H9 (cell line): ENCODE measurements at regions not wholly inside any gene's neighbourhood (a gene's known extent, or its start where the extent isn't known, plus 50 kb on each side); places are given as distances from the start of the nearest gene placed in this dataset.

Source experiments
- DNase-seq: peaks from one replicate; pipeline ENCODE4 v3.0.0-alpha.2; 2017
- H2AFZ ChIP-seq: one replicate; pipeline ENCODE4 v1.6.1; 2013; ENCODE audit warnings: mild to moderate bottlenecking, low read length, control low read depth, moderate library complexity
- H2AK5ac ChIP-seq: 2 replicates; pipeline ENCODE4 v1.6.1; 2013; ENCODE audit warnings: low read length, control low read depth, mixed read lengths; ENCODE audit not compliant: insufficient read length
- H2BK120ac ChIP-seq: one replicate; pipeline ENCODE4 v1.6.1; 2013; ENCODE audit warnings: low read depth, mild to moderate bottlenecking, low read length, control low read depth, inconsistent platforms; ENCODE audit not compliant: poor library complexity, severe bottlenecking
- H2BK12ac ChIP-seq: 2 replicates; pipeline ENCODE4 v1.6.1; 2013; ENCODE audit warnings: low read length, control low read depth, mixed read lengths, low read depth; ENCODE audit not compliant: insufficient read length
- H2BK15ac ChIP-seq: 2 replicates; pipeline ENCODE4 v1.6.1; 2013; ENCODE audit warnings: low read depth, low read length, control low read depth
- H2BK20ac ChIP-seq: one replicate; pipeline ENCODE4 v1.6.1; 2013; ENCODE audit warnings: low read depth, mild to moderate bottlenecking, low read length, control low read depth, inconsistent platforms; ENCODE audit not compliant: poor library complexity, severe bottlenecking
- H2BK5ac ChIP-seq: 2 replicates; pipeline ENCODE4 v1.6.1; 2013; ENCODE audit warnings: low read length, control low read depth, mixed read lengths; ENCODE audit not compliant: insufficient read length
- H3K14ac ChIP-seq: 2 replicates; pipeline ENCODE4 v1.6.1; 2013; ENCODE audit warnings: low read length, control low read depth; ENCODE audit not compliant: insufficient read depth
- H3K18ac ChIP-seq: 2 replicates; pipeline ENCODE4 v1.6.1; 2013; ENCODE audit warnings: low read depth, mild to moderate bottlenecking, mixed read lengths, low read length, control low read depth; ENCODE audit not compliant: insufficient read length
- H3K23ac ChIP-seq: 2 replicates; pipeline ENCODE4 v1.6.1; 2013; ENCODE audit warnings: low read length, control low read depth, mixed read lengths, low read depth; ENCODE audit not compliant: insufficient read length
- H3K23me2 ChIP-seq: 2 replicates; pipeline ENCODE4 v1.6.1; 2013; ENCODE audit warnings: low read depth, mild to moderate bottlenecking, mixed read lengths, low read length, control low read depth; ENCODE audit not compliant: insufficient read length, poor library complexity, severe bottlenecking
- H3K27ac ChIP-seq: 2 replicates; pipeline ENCODE4 v1.5.1; 2013; ENCODE audit warnings: low read length, control low read depth, mixed read lengths, low read depth; ENCODE audit not compliant: insufficient read length
- H3K27me3 ChIP-seq: 2 replicates; pipeline ENCODE4 v1.6.1; 2013; ENCODE audit warnings: low read length, control low read depth, inconsistent platforms; ENCODE audit not compliant: insufficient read depth
- H3K4ac ChIP-seq: 2 replicates; pipeline ENCODE4 v1.6.1; 2013; ENCODE audit warnings: low read depth, mild to moderate bottlenecking, control low read depth, inconsistent platforms, low read length, moderate library complexity
- H3K4me1 ChIP-seq: 2 replicates; pipeline ENCODE4 v1.6.1; 2013; ENCODE audit warnings: low read length, control low read depth, inconsistent platforms; ENCODE audit not compliant: insufficient read depth
- H3K4me2 ChIP-seq: 2 replicates; pipeline ENCODE4 v1.6.1; 2013; ENCODE audit warnings: low read length, control low read depth, mixed read lengths; ENCODE audit not compliant: insufficient read length, insufficient read depth
- H3K56ac ChIP-seq: 2 replicates; pipeline ENCODE4 v1.6.1; 2013; ENCODE audit warnings: low read depth, mild to moderate bottlenecking, mixed read lengths, low read length, control low read depth; ENCODE audit not compliant: insufficient read length
- H3K79me1 ChIP-seq: 2 replicates; pipeline ENCODE4 v1.6.1; 2013; ENCODE audit warnings: low read depth, mild to moderate bottlenecking, moderate library complexity, low read length, control low read depth, inconsistent platforms; ENCODE audit not compliant: insufficient read depth, poor library complexity, severe bottlenecking
- H3K79me2 ChIP-seq: 2 replicates; pipeline ENCODE4 v1.6.1; 2013; ENCODE audit warnings: low read length, control low read depth, inconsistent platforms; ENCODE audit not compliant: insufficient read depth
- H3K9ac ChIP-seq: 2 replicates; pipeline ENCODE4 v1.6.1; 2013; ENCODE audit warnings: low read length, control low read depth, mixed read lengths; ENCODE audit not compliant: insufficient read length; ENCODE audit errors: extremely low read depth
- H3K9me3 ChIP-seq: one replicate; pipeline ENCODE4 v1.6.1; 2013; ENCODE audit warnings: low read depth, low read length, inconsistent platforms; ENCODE audit not compliant: control insufficient read depth
- H3T11ph ChIP-seq: one replicate; pipeline ENCODE4 v1.6.1; 2013; ENCODE audit warnings: mild to moderate bottlenecking, low read length, control low read depth, inconsistent platforms
- H4K20me1 ChIP-seq: one replicate; pipeline ENCODE4 v1.6.1; 2013; ENCODE audit not compliant: control insufficient read depth, insufficient read length, insufficient read depth
- H4K5ac ChIP-seq: 2 replicates; pipeline ENCODE4 v1.6.1; 2013; ENCODE audit warnings: low read depth, mild to moderate bottlenecking, mixed read lengths, low read length, control low read depth; ENCODE audit not compliant: insufficient read length
- H4K8ac ChIP-seq: replicated peaks from 2 replicates; pipeline ENCODE4 v1.6.1; 2013; ENCODE audit warnings: low read length, control low read depth, mixed read lengths, low read depth; ENCODE audit not compliant: insufficient read length
- H4K91ac ChIP-seq: 2 replicates; pipeline ENCODE4 v1.6.1; 2013; ENCODE audit warnings: low read depth, mild to moderate bottlenecking, moderate library complexity, mixed read lengths, low read length, control low read depth; ENCODE audit not compliant: insufficient read length
- H3K27ac Mint-ChIP-seq, 3 experiments: 2 replicates in 2 of 3; 3 replicates in 1 of 3; pipeline ENCODE4 v1.8.0; 2020 to 2021; ENCODE audit warnings: mixed read lengths in 3 of 3, mild to moderate bottlenecking in 1 of 3, moderate library complexity in 1 of 3
- H3K27me3 Mint-ChIP-seq: 2 replicates; pipeline ENCODE4 v1.8.0; 2021; ENCODE audit warnings: low read depth, mild to moderate bottlenecking, moderate library complexity, mixed read lengths
- H3K36me3 Mint-ChIP-seq, 3 experiments: 2 replicates in 2 of 3; 3 replicates in 1 of 3; pipeline ENCODE4 v1.8.0; 2020 to 2021; ENCODE audit warnings: low read depth in 3 of 3, mixed read lengths in 3 of 3; ENCODE audit not compliant: insufficient read depth in 1 of 3
- H3K4me1 Mint-ChIP-seq, 2 experiments: 2 replicates each; pipeline ENCODE4 v1.8.0; 2020; ENCODE audit warnings: mixed read lengths in 2 of 2
- H3K4me3 Mint-ChIP-seq, 2 experiments: 2 replicates in 1 of 2; 3 replicates in 1 of 2; pipeline ENCODE4 v1.8.0; 2020 to 2021; ENCODE audit warnings: mild to moderate bottlenecking in 2 of 2, mixed read lengths in 2 of 2, moderate library complexity in 1 of 2
- H3K9me3 Mint-ChIP-seq, 2 experiments: 2 replicates in 1 of 2; 3 replicates in 1 of 2; pipeline ENCODE4 v1.8.0; 2020; ENCODE audit warnings: mild to moderate bottlenecking in 2 of 2, mixed read lengths in 2 of 2, moderate library complexity in 1 of 2
- CTCF ChIP-seq: fragments of 200-600 bp; sonication (generic); conservative IDR thresholded peaks from 3 replicates; pipeline ENCODE4 v1.8.0; 2021; ENCODE audit warnings: antibody characterized with exemption, mild to moderate bottlenecking
- WGBS: extraction: QIAGEN DNeasy Blood & Tissue Kit; methylation state at CpG from one replicate; pipeline ENCODE4 v1.1.7; 2013; ENCODE audit warnings: missing lambda C conversion rate, low lambda C conversion rate, mixed read lengths; ENCODE audit not compliant: insufficient read length; ENCODE audit errors: extremely low coverage; 5-methylcytosine and 5-hydroxymethylcytosine counted together

- H3K27ac Mint-ChIP-seq: no peak overlapping the region
- no peak overlapping the region for H3K4ac ChIP-seq
- DNase-seq: no peak
- peaks cover 3 to 12% of the 10 kb centered on the region in 2 experiments; a peak in 3 of 5 replicates for H3K9me3 Mint-ChIP-seq
- H3K56ac ChIP-seq: no peak overlapping the region
- no peak overlapping the region for H3K18ac ChIP-seq
- no peak overlapping the region for H4K5ac ChIP-seq
- WGBS: no CpG with 5 or more reads among the region's 2 CpGs
- no peak overlapping the region for H2BK120ac ChIP-seq
- no peaks in the 10 kb centered on the region for H3K27me3 Mint-ChIP-seq
- no peak overlapping the region for H2BK5ac ChIP-seq
- no peak overlapping the region for H2BK20ac ChIP-seq
- no peak overlapping the region for H3K4me2 ChIP-seq
- no peaks in the 10 kb centered on the region for H3K4me1 ChIP-seq
- H3K9me3 ChIP-seq: no peaks in the 10 kb centered on the region
- no peak overlapping the region for H3K9ac ChIP-seq
- no peak overlapping the region for H3K23ac ChIP-seq
- H2AFZ ChIP-seq: no peak overlapping the region
- no peaks in the 10 kb centered on the region for H3K27me3 ChIP-seq
- no peak overlapping the region for H4K8ac ChIP-seq
- H4K20me1 ChIP-seq: no peaks in the 10 kb centered on the region
- no peaks in the 10 kb centered on the region for H3K79me2 ChIP-seq
- H3K27ac ChIP-seq: no peak overlapping the region
- H2BK15ac ChIP-seq: no peak overlapping the region
- peaks cover 0 to 8% (median 0%) of the 10 kb centered on the region in 3 experiments; a peak in 4 of 7 replicates for H3K36me3 Mint-ChIP-seq
- H3K79me1 ChIP-seq: no peaks in the 10 kb centered on the region
- no peak overlapping the region for H3T11ph ChIP-seq
- no peaks in the 10 kb centered on the region for H3K23me2 ChIP-seq
- H3K4me3 Mint-ChIP-seq: no peak overlapping the region
- H4K91ac ChIP-seq: no peak overlapping the region
- no peak for TF ChIP-seq CTCF
- H3K14ac ChIP-seq: no peak overlapping the region
- no peak overlapping the region for H2BK12ac ChIP-seq
- H2AK5ac ChIP-seq: no peak overlapping the region
- no peaks in the 10 kb centered on the region for H3K4me1 Mint-ChIP-seq
Observed at GRCh38 chr6:67909354-67909753, 725.7 kb upstream of the ADGRB3 start.
